ENCODE measurements at regions not wholly inside any gene's neighbourhood (a gene's known extent, or its start where the extent isn't known, plus 50 kb on each side); places are given as distances from the start of the nearest gene placed in this dataset.

DNA sequence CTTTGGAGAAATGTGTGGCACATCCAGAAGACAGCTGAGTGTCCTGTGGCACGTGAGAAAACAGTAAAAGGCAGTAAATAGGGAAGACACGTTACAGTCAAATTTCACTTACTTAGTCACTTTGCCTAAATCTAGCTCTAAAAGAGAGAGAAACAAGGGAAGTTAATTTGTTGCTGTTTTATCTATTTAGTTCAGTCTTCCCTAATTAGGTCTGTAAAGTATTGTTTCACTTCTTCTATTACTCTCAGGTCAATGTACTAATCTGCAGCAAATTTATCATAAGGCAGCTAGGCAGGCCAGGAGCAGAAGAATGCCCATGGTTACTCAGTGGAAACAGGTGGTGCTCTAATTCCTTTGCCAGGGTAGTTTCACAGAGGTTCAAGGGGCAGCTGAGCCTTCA is 124.3 kb upstream of the CNR1 start:
- no peak overlapping the region for H3K4me2 ChIP-seq (ENCODE audit: low read length)
- no peaks in the 10 kb centered on the region for H3K4me1 ChIP-seq
- no peak overlapping the region for H3K27ac ChIP-seq
- TF ChIP-seq, protein P1, sequence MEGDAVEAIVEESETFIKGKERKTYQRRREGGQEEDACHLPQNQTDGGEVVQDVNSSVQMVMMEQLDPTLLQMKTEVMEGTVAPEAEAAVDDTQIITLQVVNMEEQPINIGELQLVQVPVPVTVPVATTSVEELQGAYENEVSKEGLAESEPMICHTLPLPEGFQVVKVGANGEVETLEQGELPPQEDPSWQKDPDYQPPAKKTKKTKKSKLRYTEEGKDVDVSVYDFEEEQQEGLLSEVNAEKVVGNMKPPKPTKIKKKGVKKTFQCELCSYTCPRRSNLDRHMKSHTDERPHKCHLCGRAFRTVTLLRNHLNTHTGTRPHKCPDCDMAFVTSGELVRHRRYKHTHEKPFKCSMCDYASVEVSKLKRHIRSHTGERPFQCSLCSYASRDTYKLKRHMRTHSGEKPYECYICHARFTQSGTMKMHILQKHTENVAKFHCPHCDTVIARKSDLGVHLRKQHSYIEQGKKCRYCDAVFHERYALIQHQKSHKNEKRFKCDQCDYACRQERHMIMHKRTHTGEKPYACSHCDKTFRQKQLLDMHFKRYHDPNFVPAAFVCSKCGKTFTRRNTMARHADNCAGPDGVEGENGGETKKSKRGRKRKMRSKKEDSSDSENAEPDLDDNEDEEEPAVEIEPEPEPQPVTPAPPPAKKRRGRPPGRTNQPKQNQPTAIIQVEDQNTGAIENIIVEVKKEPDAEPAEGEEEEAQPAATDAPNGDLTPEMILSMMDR (IDR thresholded peaks at IDR 0.05): no peak
- no peaks in the 10 kb centered on the region for H3K79me2 ChIP-seq
- H2AFZ ChIP-seq: no peak overlapping the region
- no peaks in the 10 kb centered on the region for H3K9me3 ChIP-seq (ENCODE audit: control insufficient read depth, low read length)
- H3K9ac ChIP-seq: no peak overlapping the region
- H3K27me3 ChIP-seq (ENCODE audit: control insufficient read depth, insufficient read depth, low read length): peaks cover 3% of the 10 kb centered on the region
- H3K4me3 ChIP-seq (ENCODE audit: low read depth, low read length): no peak overlapping the region
- H3K36me3 ChIP-seq (ENCODE audit: control insufficient read depth, insufficient read depth, low read length): no peaks in the 10 kb centered on the region

DNA sequence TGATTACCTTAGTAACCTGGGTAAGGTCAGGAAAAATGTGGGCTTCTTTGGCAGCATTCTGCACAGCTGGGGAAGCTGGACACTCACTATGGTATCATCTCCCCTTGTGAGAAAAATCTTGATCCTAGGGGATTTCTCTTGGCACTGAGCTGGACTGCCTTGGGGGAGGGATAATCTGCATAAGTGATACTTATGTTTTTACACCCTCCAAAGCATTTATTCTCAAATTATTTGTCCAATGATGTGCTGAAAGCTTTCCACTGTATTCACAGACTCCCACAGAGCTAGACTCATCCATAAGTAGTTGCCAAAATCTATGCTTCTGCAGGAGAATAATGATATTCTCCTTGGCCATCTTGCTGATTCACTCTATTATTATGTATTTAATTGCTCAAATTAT is 121.5 kb upstream of the CNR1 start:
- TF ChIP-seq, protein P1 (IDR thresholded peaks at IDR 0.05): no peak
- Histone ChIP-seq H3K9me3 (ENCODE audit: control insufficient read depth, low read length) (peaks cover 3% of the 10 kb centered on the region), H3K27me3 (ENCODE audit: control insufficient read depth, insufficient read depth, low read length) (peaks cover 2% of the 10 kb centered on the region), H3K9ac (no peak overlapping the region), H3K4me2 (ENCODE audit: low read length) (no peak overlapping the region), H3K36me3 (ENCODE audit: control insufficient read depth, insufficient read depth, low read length) (no peaks in the 10 kb centered on the region), H2AFZ (no peak overlapping the region), H3K79me2 (no peaks in the 10 kb centered on the region), H3K27ac (no peak overlapping the region), H3K4me3 (ENCODE audit: low read depth, low read length) (no peak overlapping the region), H3K4me1 (no peaks in the 10 kb centered on the region)

DNA sequence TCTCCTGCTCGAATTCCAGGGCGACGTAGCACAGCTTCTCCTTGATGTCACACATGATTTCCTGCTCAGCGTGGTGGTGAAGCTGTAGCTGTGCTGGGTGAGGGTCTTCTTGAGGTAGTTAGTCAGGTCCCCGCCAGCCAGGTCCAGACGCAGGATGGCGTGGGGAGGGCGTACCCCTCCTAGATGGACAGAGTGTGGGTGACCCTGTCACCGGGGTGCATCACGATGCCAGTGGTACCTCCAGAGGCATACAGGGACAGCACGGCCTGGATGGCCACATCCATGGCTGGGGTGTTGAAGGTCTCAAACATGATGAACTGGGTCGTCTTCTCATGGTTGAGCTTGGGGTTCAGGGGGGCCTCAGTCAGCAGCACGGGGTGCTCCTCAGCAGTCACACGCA is 110.2 kb upstream of the CNR1 start:
- Histone ChIP-seq H3K9ac (no peak overlapping the region), H3K27ac (no peak overlapping the region), H2AFZ (no peak overlapping the region), H3K36me3 (ENCODE audit: control insufficient read depth, insufficient read depth, low read length) (no peaks in the 10 kb centered on the region), H3K79me2 (no peaks in the 10 kb centered on the region), H3K4me2 (ENCODE audit: low read length) (no peak overlapping the region), H3K27me3 (ENCODE audit: control insufficient read depth, insufficient read depth, low read length) (no peaks in the 10 kb centered on the region), H3K4me1 (no peaks in the 10 kb centered on the region), H3K4me3 (ENCODE audit: low read depth, low read length) (no peak overlapping the region), H3K9me3 (ENCODE audit: control insufficient read depth, low read length) (no peaks in the 10 kb centered on the region)
- TF ChIP-seq, protein P1 (IDR thresholded peaks at IDR 0.05): no peak

DNA sequence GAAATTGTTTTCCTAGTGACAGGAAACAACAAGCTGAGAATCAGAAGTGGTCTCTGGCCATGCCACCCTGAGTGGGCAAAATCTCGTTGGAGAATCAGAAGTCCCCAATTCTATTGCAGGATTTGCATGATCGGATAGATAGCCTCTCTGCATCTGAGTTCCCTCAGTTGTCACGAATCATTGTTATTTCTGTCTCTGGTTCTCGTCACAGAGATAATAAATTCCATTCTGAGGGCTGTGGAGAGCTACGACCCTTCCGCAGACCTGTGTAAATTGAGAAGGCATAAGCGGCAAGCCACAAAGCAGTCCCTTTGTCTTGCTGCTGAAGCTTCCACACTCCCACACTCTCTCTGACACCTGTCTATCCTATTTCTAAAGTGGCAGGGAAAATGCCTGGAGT is 102.4 kb upstream of the CNR1 start:
- Histone ChIP-seq H3K4me1 (no peaks in the 10 kb centered on the region), H3K27ac (no peak overlapping the region), H2AFZ (no peak overlapping the region), H3K27me3 (ENCODE audit: control insufficient read depth, insufficient read depth, low read length) (no peaks in the 10 kb centered on the region), H3K36me3 (ENCODE audit: control insufficient read depth, insufficient read depth, low read length) (no peaks in the 10 kb centered on the region), H3K9ac (no peak overlapping the region), H3K4me2 (ENCODE audit: low read length) (no peak overlapping the region), H3K79me2 (no peaks in the 10 kb centered on the region), H3K9me3 (ENCODE audit: control insufficient read depth, low read length) (no peaks in the 10 kb centered on the region), H3K4me3 (ENCODE audit: low read depth, low read length) (no peak overlapping the region)
- TF ChIP-seq, protein P1 (IDR thresholded peaks at IDR 0.05): no peak

DNA sequence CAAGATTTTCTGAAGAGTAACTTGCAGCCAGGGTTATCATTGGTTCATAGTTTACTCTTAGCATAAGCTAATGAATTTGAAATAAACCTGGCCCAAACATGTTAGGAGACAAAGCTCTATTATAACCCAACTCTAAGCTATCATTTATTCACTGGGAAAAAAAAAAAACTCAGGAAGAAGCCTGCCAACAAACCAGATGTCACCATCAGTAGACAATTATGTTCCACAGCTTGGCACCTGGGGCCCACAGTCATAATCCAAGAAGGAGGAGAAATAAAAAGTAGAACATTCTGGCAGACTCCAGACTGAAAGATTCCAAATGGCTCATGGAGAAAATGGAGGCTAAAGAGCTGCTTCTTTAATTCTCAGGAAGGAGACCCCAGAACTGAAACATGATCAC is 100.0 kb upstream of the CNR1 start:
- Histone ChIP-seq H2AFZ (no peak overlapping the region), H3K36me3 (ENCODE audit: control insufficient read depth, insufficient read depth, low read length) (no peaks in the 10 kb centered on the region), H3K9ac (no peak overlapping the region), H3K27ac (no peak overlapping the region), H3K27me3 (ENCODE audit: control insufficient read depth, insufficient read depth, low read length) (no peaks in the 10 kb centered on the region), H3K9me3 (ENCODE audit: control insufficient read depth, low read length) (no peaks in the 10 kb centered on the region), H3K4me1 (no peaks in the 10 kb centered on the region), H3K4me2 (ENCODE audit: low read length) (no peak overlapping the region), H3K4me3 (ENCODE audit: low read depth, low read length) (no peak overlapping the region), H3K79me2 (no peaks in the 10 kb centered on the region)
- TF ChIP-seq, protein P1 (IDR thresholded peaks at IDR 0.05): no peak
